Thymus (tissue), 11 donors: ENCODE measurements at regions not wholly inside any gene's neighbourhood (a gene's known extent, or its start where the extent isn't known, plus 50 kb on each side); places are given as distances from the start of the nearest gene placed in this dataset.

Experiments
- DNase-seq, 9 donors: peaks; one replicate each; pipeline ENCODE4 v3.0.0-alpha.2; 2013; ENCODE audit warnings: low spot score in 9 of 9, low read depth in 6 of 9, missing footprints in 1 of 9
- H3K27ac ChIP-seq, 2 donors: one replicate each; pipeline ENCODE4 v1.5.1; 2013; ENCODE audit warnings: control low read depth in 1 of 2, low read depth in 1 of 2, low read length in 1 of 2, mild to moderate bottlenecking in 1 of 2, moderate library complexity in 1 of 2
- H3K27me3 ChIP-seq, 2 donors: one replicate each; pipeline ENCODE4 v1.5.1; 2013; ENCODE audit warnings: low read length in 1 of 2; ENCODE audit not compliant: control insufficient read depth in 2 of 2, insufficient read depth in 1 of 2
- H3K36me3 ChIP-seq, 2 donors: one replicate each; pipeline ENCODE4 v1.5.1; 2013; ENCODE audit warnings: low read length in 1 of 2, mild to moderate bottlenecking in 1 of 2, moderate library complexity in 1 of 2; ENCODE audit not compliant: control insufficient read depth in 2 of 2, insufficient read depth in 2 of 2
- H3K4me1 ChIP-seq, 2 donors: one replicate each; pipeline ENCODE4 v1.5.1; 2013; ENCODE audit warnings: low read length in 2 of 2; ENCODE audit not compliant: control insufficient read depth in 2 of 2, insufficient read depth in 2 of 2
- H3K4me3 ChIP-seq, 2 donors: one replicate each; pipeline ENCODE4 v1.5.1; 2013; ENCODE audit warnings: low read length in 2 of 2, control low read depth in 1 of 2, mild to moderate bottlenecking in 1 of 2
- H3K9me3 ChIP-seq, 2 donors: one replicate each; pipeline ENCODE4 v1.5.1; 2013; ENCODE audit warnings: low read length in 1 of 2, mild to moderate bottlenecking in 1 of 2; ENCODE audit not compliant: control insufficient read depth in 2 of 2, insufficient read depth in 1 of 2
- WGBS: extraction: QIAGEN DNeasy Blood & Tissue Kit; methylation state at CpG from one replicate; pipeline ENCODE4 v1.1.7; 2013; 5-methylcytosine and 5-hydroxymethylcytosine counted together
- donor health status: healthy.

DNA sequence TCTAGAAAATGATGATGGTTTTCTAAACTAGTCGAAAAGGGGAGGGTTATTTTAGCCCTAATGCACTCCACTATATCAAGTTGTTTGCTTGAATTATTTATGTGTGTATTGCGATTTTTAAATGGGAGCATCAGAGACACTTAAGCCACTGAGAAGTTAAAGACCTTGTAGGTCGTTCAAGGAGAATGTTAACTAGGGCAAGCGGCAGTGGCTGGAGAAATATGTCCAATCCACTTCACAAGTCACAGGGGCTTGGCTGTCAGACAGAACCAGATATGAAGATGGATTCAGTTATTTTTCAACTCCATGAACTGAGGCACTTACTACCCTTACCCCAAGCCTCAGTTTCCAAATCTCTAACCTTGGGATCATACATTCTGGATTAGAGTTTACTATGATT lies 702.0 kb downstream of the CDH11 start:
- H3K27ac ChIP-seq: no peak overlapping the region
- no peaks in the 10 kb centered on the region for H3K27me3 ChIP-seq
- no peak overlapping the region for H3K4me3 ChIP-seq
- no peaks in the 10 kb centered on the region for H3K36me3 ChIP-seq
- peaks cover 0 to 2% of the 10 kb centered on the region in 2 donors for H3K9me3 ChIP-seq
- 94% methylated on average over 4 of the region's 4 CpGs for WGBS
- H3K4me1 ChIP-seq: no peaks in the 10 kb centered on the region
- DNase-seq: no peak

DNA sequence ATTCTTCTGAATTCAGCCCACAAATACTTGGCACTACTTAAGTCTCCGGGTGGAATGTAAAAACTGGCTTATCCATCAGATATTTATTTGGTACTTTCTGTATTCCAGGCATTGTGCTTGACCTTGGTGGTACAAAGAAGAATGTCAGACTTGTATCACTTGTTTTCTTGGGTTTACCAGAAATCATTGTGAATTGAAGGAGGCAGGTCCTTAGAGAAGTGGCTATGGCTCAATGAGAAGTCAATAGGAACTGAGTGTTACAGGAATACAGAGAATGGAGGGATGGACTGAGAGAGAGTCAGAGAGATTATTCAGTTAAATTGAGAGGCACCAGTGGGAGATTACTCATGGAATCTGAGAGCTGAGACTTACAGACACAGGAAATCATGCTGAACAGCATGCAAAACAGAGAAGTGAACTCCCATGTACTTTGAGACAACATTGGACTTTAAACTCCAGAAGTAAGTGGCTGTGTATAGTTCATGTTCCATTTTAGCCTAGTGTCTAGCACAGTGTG lies 704.1 kb downstream of the CDH11 start:
- no peaks in the 10 kb centered on the region for H3K4me1 ChIP-seq
- WGBS: 86% methylated on average over 1 of the region's 1 CpG
- H3K27ac ChIP-seq: no peak overlapping the region
- DNase-seq: no peak
- H3K36me3 ChIP-seq: no peaks in the 10 kb centered on the region
- H3K9me3 ChIP-seq: peaks cover 0 to 2% of the 10 kb centered on the region in 2 donors
- no peaks in the 10 kb centered on the region for H3K27me3 ChIP-seq
- H3K4me3 ChIP-seq: no peak overlapping the region

DNA sequence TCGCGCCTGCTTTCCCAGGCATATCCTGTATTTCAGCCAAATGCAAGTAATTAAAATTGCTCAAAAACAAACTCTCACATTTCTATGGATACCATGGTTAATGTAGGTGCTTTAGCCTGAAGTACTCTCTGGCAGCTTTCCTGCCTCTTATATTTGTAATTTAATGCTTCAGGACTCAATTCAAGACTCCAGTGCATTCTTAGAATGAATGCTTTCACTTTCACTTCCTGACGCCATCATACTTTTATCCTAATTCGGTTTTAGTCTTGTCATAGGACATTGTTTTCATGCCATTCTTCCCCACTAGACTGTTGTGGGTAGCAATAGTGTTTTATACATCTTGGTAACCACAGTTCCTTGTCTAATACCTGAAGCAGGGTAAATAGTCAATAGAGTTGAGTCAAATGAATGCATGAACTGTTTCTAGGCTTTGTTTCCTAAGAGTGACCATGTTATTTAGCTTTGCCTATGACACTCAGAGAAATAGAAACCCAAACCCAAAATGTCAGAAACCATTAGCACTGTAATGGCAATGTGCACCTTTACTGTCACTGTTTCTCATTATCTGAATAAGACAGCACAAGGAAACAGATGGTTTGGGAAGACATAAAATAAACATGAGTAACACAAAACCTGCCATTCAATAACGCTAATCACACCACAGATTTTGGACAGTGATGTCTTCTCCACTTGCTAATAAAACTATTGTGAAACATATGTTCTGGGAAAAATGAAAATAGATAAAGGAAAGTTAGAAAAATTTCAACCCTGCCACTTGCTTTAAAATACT lies 705.5 kb downstream of the CDH11 start:
- no peak for DNase-seq
- Histone ChIP-seq H3K9me3 (peaks cover 0 to 2% of the 10 kb centered on the region in 2 donors), H3K4me3 (no peak overlapping the region), H3K27me3 (no peaks in the 10 kb centered on the region), H3K36me3 (no peaks in the 10 kb centered on the region), H3K4me1 (no peaks in the 10 kb centered on the region), H3K27ac (no peak overlapping the region)
- 82% methylated on average over 5 of the region's 5 CpGs for WGBS

DNA sequence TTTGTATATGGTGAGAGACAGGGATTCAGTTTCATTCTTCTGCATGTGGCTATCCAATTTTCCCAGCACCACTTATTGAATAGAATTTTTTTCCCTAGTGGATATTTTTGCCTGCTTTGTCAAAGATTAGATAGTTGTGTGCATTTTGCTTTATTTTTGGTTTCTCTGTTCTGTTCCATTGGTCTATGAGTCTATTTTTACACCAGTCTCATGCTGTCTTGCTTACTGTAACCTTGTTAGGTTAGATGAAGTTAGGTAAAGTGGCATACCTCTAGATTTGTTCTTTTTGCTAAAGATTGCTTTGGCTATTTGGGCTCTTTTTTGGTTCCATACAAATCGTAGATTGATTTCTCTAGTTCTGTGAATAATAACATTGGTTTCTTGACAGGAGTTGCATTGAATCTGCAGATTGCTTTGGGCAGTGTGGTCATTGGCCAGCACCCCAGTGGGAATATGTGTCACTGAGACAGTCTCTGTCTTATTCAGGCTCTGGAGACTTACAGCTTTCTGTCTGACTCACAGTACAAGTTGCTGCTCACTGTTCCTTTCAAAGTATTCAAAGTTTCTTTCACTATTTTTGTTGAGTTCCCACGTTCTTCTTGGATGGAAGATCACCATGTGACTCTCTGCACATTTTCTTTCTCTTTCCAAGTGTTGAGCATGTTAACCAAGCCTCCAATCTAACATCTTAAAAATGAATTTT lies 709.1 kb downstream of the CDH11 start:
- Histone ChIP-seq H3K27ac (no peak overlapping the region), H3K4me1 (no peaks in the 10 kb centered on the region), H3K9me3 (peaks cover 0 to 2% of the 10 kb centered on the region in 2 donors), H3K36me3 (no peaks in the 10 kb centered on the region), H3K27me3 (no peaks in the 10 kb centered on the region), H3K4me3 (no peak overlapping the region)
- 60% methylated on average over 2 of the region's 2 CpGs for WGBS
- no peak for DNase-seq

DNA sequence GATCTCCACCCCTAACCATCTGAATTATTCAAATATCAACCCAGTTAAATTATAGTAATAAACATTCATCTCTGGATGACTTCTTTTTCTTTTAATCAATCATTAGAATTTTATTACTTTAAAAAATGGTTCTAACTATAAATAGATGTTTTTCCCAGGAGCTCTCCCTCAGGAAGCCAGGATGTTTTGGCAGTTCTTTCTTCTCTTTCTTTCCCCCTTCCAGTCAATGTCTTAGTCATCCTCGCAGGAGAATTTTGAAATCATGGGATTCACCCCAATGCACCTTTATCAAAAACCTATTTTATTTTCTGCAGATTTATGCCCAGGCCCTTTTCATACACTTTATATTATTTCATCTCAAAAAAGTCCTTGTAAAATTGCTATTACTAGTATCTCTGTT lies 711.6 kb downstream of the CDH11 start:
- Histone ChIP-seq H3K9me3 (peaks cover 0 to 2% of the 10 kb centered on the region in 2 donors), H3K4me3 (no peak overlapping the region), H3K36me3 (no peaks in the 10 kb centered on the region), H3K4me1 (no peaks in the 10 kb centered on the region), H3K27ac (no peak overlapping the region), H3K27me3 (no peaks in the 10 kb centered on the region)
- no peak for DNase-seq
- WGBS: 83% methylated on average over 1 of the region's 1 CpG

DNA sequence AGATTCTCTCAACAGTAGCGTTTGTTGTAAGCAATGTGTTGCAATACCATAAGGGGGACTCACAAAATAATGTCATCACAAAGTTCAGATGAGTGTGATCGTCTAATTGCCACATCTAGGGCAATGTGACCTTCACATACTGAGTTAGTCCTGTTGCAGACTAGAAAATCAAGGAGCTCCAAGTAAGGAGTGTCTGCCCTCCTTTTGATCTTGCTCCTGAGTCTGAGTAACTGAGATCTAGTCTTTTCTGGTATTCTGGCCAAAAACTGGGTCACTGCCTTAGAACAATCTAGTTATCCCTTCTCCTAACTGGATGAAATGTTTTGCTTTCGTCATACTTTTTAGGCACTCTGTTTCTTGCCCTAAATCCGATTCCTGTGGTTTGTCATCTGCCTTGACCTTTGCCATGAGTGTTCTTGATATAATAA lies 712.1 kb downstream of the CDH11 start:
- WGBS: 89% methylated on average over 4 of the region's 4 CpGs
- H3K4me1 ChIP-seq: no peaks in the 10 kb centered on the region
- DNase-seq: no peak
- no peaks in the 10 kb centered on the region for H3K9me3 ChIP-seq
- H3K36me3 ChIP-seq: no peaks in the 10 kb centered on the region
- H3K4me3 ChIP-seq: no peak overlapping the region
- no peak overlapping the region for H3K27ac ChIP-seq
- H3K27me3 ChIP-seq: no peaks in the 10 kb centered on the region

DNA sequence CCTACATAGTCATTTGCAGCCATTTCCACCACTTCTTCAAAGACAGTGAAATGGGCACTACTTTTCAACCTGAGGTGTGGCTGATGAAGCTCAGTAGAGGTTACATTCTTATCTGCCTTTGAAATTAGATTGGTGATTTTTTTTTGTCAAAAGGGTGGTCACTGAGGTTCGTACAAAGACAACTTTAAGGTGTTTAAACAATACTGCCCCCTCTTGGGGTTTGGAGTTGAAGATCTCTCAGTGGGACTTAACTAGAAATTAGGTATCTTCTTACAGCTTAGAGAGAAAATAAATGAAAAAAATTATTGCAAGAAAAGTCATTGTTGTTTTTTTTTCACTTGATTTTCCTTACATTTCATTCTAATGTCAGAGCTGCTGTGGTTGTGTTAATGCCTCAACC lies 713.2 kb downstream of the CDH11 start:
- WGBS: 64% methylated on average over 1 of the region's 1 CpG
- Histone ChIP-seq H3K4me1 (no peaks in the 10 kb centered on the region), H3K36me3 (no peaks in the 10 kb centered on the region), H3K27ac (no peak overlapping the region), H3K27me3 (no peaks in the 10 kb centered on the region), H3K9me3 (no peaks in the 10 kb centered on the region), H3K4me3 (no peak overlapping the region)
- DNase-seq: no peak

DNA sequence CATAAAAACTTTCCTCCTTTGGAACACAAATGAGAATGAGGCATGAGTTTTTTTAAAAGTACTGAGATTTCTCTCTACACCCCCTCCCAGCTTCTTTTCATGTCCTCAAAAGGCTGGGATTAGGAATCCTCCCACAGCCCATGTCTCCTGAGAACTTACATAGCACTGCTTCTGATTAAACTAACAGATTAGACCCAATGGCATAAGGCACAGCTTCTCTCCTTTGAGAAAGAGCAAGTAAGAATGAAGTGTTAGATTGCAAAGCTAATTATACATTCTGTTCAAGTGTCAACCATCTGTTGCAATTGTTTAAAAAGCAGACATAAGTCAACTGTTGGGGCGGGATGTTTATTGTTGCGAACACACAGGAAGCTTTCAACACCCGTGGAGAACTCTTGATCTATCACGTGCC lies 715.1 kb downstream of the CDH11 start:
- WGBS: 37% methylated on average over 4 of the region's 4 CpGs
- Histone ChIP-seq H3K36me3 (no peaks in the 10 kb centered on the region), H3K4me3 (no peak overlapping the region), H3K27me3 (no peaks in the 10 kb centered on the region), H3K27ac (no peak overlapping the region), H3K4me1 (no peaks in the 10 kb centered on the region), H3K9me3 (no peaks in the 10 kb centered on the region)
- no peak for DNase-seq

DNA sequence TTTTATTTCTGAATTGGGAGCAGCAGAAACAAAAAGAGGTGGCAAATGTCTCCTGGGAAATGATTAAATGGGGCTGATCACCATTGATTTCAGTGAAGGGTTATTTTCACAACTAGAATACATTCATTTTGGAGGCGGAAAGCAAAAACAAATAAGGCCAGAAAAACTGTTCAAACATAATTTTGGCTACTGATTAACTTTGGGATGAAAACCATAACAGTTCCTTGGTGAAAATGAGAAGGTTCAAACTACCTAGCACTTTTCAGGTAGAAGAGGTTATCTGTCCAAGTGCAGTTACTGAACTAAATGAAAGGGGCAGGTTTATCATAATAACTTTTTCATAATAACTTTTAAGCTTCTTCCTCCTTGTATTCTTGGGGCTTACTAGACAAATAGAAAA lies 718.5 kb downstream of the CDH11 start:
- Histone ChIP-seq H3K36me3 (no peaks in the 10 kb centered on the region), H3K27me3 (no peaks in the 10 kb centered on the region), H3K4me3 (no peak overlapping the region), H3K27ac (no peak overlapping the region), H3K4me1 (no peaks in the 10 kb centered on the region), H3K9me3 (no peaks in the 10 kb centered on the region)
- 96% methylated on average over 1 of the region's 1 CpG for WGBS
- no peak for DNase-seq
